SK-N-SH (cell line): ENCODE measurements at regions not wholly inside any gene's neighbourhood (a gene's known extent, or its start where the extent isn't known, plus 50 kb on each side); places are given as distances from the start of the nearest gene placed in this dataset.

Source experiments
- CHD2 ChIP-seq: fragments of 150-350 bp; IDR thresholded peaks from 2 replicates; pipeline ENCODE4 v1.6.1; 2018; ENCODE audit warnings: low read length; ENCODE audit not compliant: partially characterized antibody
- RAD21 ChIP-seq: IDR thresholded peaks from 2 replicates; pipeline ENCODE4 v1.6.1; 2012; ENCODE audit warnings: mild to moderate bottlenecking, low read length
- RFX5 ChIP-seq: IDR thresholded peaks from 2 replicates; pipeline ENCODE4 v1.6.1; 2012; ENCODE audit warnings: mild to moderate bottlenecking, improper control_type of control experiment, low read length
- SIN3A ChIP-seq: IDR thresholded peaks from 2 replicates; pipeline ENCODE4 v1.6.1; 2012; ENCODE audit warnings: low read depth, mild to moderate bottlenecking, low read length, moderate library complexity, borderline replicate concordance
- SMC3 ChIP-seq: IDR thresholded peaks from 2 replicates; pipeline ENCODE4 v1.6.1; 2012; ENCODE audit warnings: low read depth, low read length, improper control_type of control experiment
- TCF12 ChIP-seq: IDR thresholded peaks from 2 replicates; pipeline ENCODE4 v1.4.0; 2012
- TEAD4 ChIP-seq: IDR thresholded peaks from 2 replicates; pipeline ENCODE4 v1.4.0; 2012; ENCODE audit warnings: mild to moderate bottlenecking, borderline replicate concordance; ENCODE audit not compliant: insufficient read depth
- TF ChIP-seq, protein P1 (sequence below): fragments of 200-600 bp; sonication (generic); IDR thresholded peaks from 2 replicates; pipeline ENCODE4 v1.6.1; 2017; ENCODE audit warnings: antibody characterized with exemption, mild to moderate bottlenecking, moderate library complexity
- TF ChIP-seq, protein P2 (sequence below): IDR thresholded peaks from 2 replicates; pipeline ENCODE4 v1.4.0; 2012; ENCODE audit warnings: low read depth, borderline replicate concordance
- TF ChIP-seq, protein P3 (sequence below): IDR thresholded peaks from 2 replicates; pipeline ENCODE4 v1.4.0; 2012; ENCODE audit warnings: low read depth
- TF ChIP-seq, protein P4 (sequence below): fragments of 150-350 bp; IDR thresholded peaks from 2 replicates; pipeline ENCODE4 v1.6.1; 2016; ENCODE audit warnings: mild to moderate bottlenecking, low read depth, low read length
- TF ChIP-seq, protein P5 (sequence below): IDR thresholded peaks from 2 replicates; pipeline ENCODE4 v1.6.1; 2012; ENCODE audit warnings: mild to moderate bottlenecking, low read depth, low read length, moderate library complexity

DNA sequence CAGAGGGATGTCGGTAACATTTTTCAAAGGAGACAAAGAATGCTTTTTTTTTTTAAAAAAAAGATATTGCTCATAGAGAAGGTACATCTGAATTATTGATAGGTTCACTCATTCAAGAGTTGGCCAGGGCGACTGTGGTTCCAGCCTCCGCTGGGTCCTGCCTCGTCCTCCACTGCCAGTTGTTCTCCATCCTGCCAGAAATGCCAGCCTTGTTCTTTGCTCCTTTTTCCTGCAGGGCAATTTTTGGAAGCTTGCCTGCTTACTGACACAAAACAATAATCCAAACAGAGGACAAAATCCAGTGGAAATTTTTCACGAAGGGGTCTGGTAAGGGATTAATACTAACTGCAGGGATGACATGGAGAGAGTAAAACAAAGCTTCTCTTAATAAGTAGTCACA lies 1113.0 kb downstream of the CBLN2 start:
- TF ChIP-seq, protein P1, sequence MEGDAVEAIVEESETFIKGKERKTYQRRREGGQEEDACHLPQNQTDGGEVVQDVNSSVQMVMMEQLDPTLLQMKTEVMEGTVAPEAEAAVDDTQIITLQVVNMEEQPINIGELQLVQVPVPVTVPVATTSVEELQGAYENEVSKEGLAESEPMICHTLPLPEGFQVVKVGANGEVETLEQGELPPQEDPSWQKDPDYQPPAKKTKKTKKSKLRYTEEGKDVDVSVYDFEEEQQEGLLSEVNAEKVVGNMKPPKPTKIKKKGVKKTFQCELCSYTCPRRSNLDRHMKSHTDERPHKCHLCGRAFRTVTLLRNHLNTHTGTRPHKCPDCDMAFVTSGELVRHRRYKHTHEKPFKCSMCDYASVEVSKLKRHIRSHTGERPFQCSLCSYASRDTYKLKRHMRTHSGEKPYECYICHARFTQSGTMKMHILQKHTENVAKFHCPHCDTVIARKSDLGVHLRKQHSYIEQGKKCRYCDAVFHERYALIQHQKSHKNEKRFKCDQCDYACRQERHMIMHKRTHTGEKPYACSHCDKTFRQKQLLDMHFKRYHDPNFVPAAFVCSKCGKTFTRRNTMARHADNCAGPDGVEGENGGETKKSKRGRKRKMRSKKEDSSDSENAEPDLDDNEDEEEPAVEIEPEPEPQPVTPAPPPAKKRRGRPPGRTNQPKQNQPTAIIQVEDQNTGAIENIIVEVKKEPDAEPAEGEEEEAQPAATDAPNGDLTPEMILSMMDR: no peak
- TF ChIP-seq RAD21: no peak
- TF ChIP-seq CHD2: no peak
- no peak for TF ChIP-seq TCF12
- TF ChIP-seq, protein P2, sequence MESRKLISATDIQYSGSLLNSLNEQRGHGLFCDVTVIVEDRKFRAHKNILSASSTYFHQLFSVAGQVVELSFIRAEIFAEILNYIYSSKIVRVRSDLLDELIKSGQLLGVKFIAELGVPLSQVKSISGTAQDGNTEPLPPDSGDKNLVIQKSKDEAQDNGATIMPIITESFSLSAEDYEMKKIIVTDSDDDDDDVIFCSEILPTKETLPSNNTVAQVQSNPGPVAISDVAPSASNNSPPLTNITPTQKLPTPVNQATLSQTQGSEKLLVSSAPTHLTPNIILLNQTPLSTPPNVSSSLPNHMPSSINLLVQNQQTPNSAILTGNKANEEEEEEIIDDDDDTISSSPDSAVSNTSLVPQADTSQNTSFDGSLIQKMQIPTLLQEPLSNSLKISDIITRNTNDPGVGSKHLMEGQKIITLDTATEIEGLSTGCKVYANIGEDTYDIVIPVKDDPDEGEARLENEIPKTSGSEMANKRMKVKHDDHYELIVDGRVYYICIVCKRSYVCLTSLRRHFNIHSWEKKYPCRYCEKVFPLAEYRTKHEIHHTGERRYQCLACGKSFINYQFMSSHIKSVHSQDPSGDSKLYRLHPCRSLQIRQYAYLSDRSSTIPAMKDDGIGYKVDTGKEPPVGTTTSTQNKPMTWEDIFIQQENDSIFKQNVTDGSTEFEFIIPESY: no peak
- TF ChIP-seq RFX5: no peak
- TF ChIP-seq, protein P3, sequence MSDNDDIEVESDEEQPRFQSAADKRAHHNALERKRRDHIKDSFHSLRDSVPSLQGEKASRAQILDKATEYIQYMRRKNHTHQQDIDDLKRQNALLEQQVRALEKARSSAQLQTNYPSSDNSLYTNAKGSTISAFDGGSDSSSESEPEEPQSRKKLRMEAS: no peak
- TF ChIP-seq, protein P4, sequence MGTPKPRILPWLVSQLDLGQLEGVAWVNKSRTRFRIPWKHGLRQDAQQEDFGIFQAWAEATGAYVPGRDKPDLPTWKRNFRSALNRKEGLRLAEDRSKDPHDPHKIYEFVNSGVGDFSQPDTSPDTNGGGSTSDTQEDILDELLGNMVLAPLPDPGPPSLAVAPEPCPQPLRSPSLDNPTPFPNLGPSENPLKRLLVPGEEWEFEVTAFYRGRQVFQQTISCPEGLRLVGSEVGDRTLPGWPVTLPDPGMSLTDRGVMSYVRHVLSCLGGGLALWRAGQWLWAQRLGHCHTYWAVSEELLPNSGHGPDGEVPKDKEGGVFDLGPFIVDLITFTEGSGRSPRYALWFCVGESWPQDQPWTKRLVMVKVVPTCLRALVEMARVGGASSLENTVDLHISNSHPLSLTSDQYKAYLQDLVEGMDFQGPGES: no peak
- TF ChIP-seq SIN3A: no peak
- TF ChIP-seq TEAD4: no peak
- TF ChIP-seq, protein P5, sequence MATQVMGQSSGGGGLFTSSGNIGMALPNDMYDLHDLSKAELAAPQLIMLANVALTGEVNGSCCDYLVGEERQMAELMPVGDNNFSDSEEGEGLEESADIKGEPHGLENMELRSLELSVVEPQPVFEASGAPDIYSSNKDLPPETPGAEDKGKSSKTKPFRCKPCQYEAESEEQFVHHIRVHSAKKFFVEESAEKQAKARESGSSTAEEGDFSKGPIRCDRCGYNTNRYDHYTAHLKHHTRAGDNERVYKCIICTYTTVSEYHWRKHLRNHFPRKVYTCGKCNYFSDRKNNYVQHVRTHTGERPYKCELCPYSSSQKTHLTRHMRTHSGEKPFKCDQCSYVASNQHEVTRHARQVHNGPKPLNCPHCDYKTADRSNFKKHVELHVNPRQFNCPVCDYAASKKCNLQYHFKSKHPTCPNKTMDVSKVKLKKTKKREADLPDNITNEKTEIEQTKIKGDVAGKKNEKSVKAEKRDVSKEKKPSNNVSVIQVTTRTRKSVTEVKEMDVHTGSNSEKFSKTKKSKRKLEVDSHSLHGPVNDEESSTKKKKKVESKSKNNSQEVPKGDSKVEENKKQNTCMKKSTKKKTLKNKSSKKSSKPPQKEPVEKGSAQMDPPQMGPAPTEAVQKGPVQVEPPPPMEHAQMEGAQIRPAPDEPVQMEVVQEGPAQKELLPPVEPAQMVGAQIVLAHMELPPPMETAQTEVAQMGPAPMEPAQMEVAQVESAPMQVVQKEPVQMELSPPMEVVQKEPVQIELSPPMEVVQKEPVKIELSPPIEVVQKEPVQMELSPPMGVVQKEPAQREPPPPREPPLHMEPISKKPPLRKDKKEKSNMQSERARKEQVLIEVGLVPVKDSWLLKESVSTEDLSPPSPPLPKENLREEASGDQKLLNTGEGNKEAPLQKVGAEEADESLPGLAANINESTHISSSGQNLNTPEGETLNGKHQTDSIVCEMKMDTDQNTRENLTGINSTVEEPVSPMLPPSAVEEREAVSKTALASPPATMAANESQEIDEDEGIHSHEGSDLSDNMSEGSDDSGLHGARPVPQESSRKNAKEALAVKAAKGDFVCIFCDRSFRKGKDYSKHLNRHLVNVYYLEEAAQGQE: no peak
- no peak for TF ChIP-seq SMC3
